Prostate gland (tissue), 2 donors: ENCODE measurements at regions not wholly inside any gene's neighbourhood (a gene's known extent, or its start where the extent isn't known, plus 50 kb on each side); places are given as distances from the start of the nearest gene placed in this dataset.
"Not testable (repeated sequence)": the region's sequence is repeated elsewhere in the genome, so short reads cannot be mapped to it uniquely, and the experiment has no call there.

Source experiments
- DNase-seq: peaks from one replicate; pipeline ENCODE4 v3.0.0-alpha.2; 2019; ENCODE audit warnings: low spot score
- H3K27ac ChIP-seq, 2 donors: fragments of 200-600 bp; sonication (generic); 2 replicates each; pipeline ENCODE4 v1.5.1; 2017 to 2019
- H3K27me3 ChIP-seq: fragments of 200-600 bp; sonication (generic); replicated peaks from 2 replicates; pipeline ENCODE4 v1.5.1; 2019; ENCODE audit not compliant: insufficient read depth
- H3K36me3 ChIP-seq, 2 donors: fragments of 200-600 bp; sonication (generic); 1 replicate in 1 of 2; 2 replicates in 1 of 2; pipeline versions ENCODE4 v1.5.1 to v1.8.1; 2017 to 2019
- H3K4me1 ChIP-seq: fragments of 200-600 bp; sonication (generic); replicated peaks from 2 replicates; pipeline ENCODE4 v1.5.1; 2019
- H3K4me3 ChIP-seq, 2 donors: fragments of 200-600 bp; sonication (generic); 2 replicates each; pipeline ENCODE4 v1.5.1; 2017 to 2019
- H3K9me3 ChIP-seq: fragments of 200-600 bp; sonication (generic); 2 replicates; pipeline ENCODE4 v1.5.1; 2017
- CTCF ChIP-seq, 4 experiments: fragments of 200-600 bp in 2 of 4; fragments of 450-650 bp in 2 of 4; sonication (generic) in 2 of 4; IDR thresholded peaks; 1 replicate in 3 of 4; 2 replicates in 1 of 4; pipeline ENCODE4 v1.5.1; 2016 to 2019; ENCODE audit warnings: antibody characterized with exemption in 4 of 4, mild to moderate bottlenecking in 2 of 4, moderate library complexity in 2 of 4
- POLR2A ChIP-seq: fragments of 450-650 bp; IDR thresholded peaks from one replicate; pipeline ENCODE4 v1.6.1; 2016; ENCODE audit warnings: antibody characterized with exemption, mild to moderate bottlenecking
- POLR2AphosphoS5 ChIP-seq: sonication (generic); formaldehyde crosslinking; IDR thresholded peaks from one replicate; pipeline ENCODE4 v1.6.1; 2017; ENCODE audit warnings: antibody characterized with exemption
- WGBS: methylation state at CpG from one replicate; pipeline ENCODE4 v1.1.5; 2018; 5-methylcytosine and 5-hydroxymethylcytosine counted together
- intact Hi-C: fragments of 100-400 bp; cut with DNase I; formaldehyde crosslinking; loops from one replicate; pipeline ENCODE4 v1.14.2; 2022

- TF ChIP-seq POLR2A (no peak), POLR2AphosphoS5 (no peak), CTCF (IDR thresholded peaks at IDR 0.05) (no peak)
- WGBS, result 28% methylated on average over 2 of the region's 2 CpGs
These were observed 175.8 kb downstream of the USP46 start for GRCh38 chr4:52483186-52483890.

GRCh38 chr4:52507774-52508173 lies 151.3 kb downstream of the USP46 start:
- no peak for DNase-seq
- TF ChIP-seq POLR2A (no peak), POLR2AphosphoS5 (no peak)
- WGBS, result 65% methylated on average over 1 of the region's 1 CpG
- no peaks in the 10 kb centered on the region for H3K9me3 ChIP-seq
- no peaks in the 10 kb centered on the region for H3K4me1 ChIP-seq
- H3K27me3 ChIP-seq, result no peaks in the 10 kb centered on the region
- H3K27ac ChIP-seq, result no peak overlapping the region
- H3K36me3 ChIP-seq, result no peaks in the 10 kb centered on the region
- H3K4me3 ChIP-seq, result no peak overlapping the region
- intact Hi-C loops, result no loop called here

More at GRCh38 chr4:52483186-52483890, 175.8 kb downstream of the USP46 start:
- Histone ChIP-seq H3K27ac (no peak overlapping the region), H3K27me3 (no peaks in the 10 kb centered on the region), H3K36me3 (no peaks in the 10 kb centered on the region), H3K4me1 (no peaks in the 10 kb centered on the region), H3K9me3 (no peaks in the 10 kb centered on the region), H3K4me3 (no peak overlapping the region)
- intact Hi-C loops, result no loop called here
- no peak for DNase-seq

- 52% methylated on average over 3 of the region's 3 CpGs for WGBS
These were observed 148.0 kb downstream of the USP46 start for GRCh38 chr4:52510939-52511565.

GRCh38 chr4:52511825-52512224 lies 147.3 kb downstream of the USP46 start:
- Histone ChIP-seq H3K4me1 (no peaks in the 10 kb centered on the region), H3K27ac (no peak overlapping the region), H3K4me3 (no peak overlapping the region), H3K27me3 (no peaks in the 10 kb centered on the region), H3K36me3 (no peaks in the 10 kb centered on the region), H3K9me3 (no peaks in the 10 kb centered on the region)
- TF ChIP-seq POLR2A, result no peak
- no peak for TF ChIP-seq POLR2AphosphoS5
- no peak for TF ChIP-seq CTCF (IDR thresholded peaks at IDR 0.05)
- intact Hi-C loops, result no loop called here
- no peak for DNase-seq
- WGBS, result 73% methylated on average over 2 of the region's 2 CpGs

More at GRCh38 chr4:52510939-52511565, 148.0 kb downstream of the USP46 start:
- no peaks in the 10 kb centered on the region for H3K9me3 ChIP-seq
- intact Hi-C loops, result no loop called here
- no peak for DNase-seq
- H3K4me1 ChIP-seq, result no peaks in the 10 kb centered on the region
- TF ChIP-seq POLR2A (no peak), POLR2AphosphoS5 (no peak), CTCF (IDR thresholded peaks at IDR 0.05) (no peak)
- H3K4me3 ChIP-seq, result no peak overlapping the region
- no peak overlapping the region for H3K27ac ChIP-seq
- no peaks in the 10 kb centered on the region for H3K27me3 ChIP-seq
- H3K36me3 ChIP-seq, result no peaks in the 10 kb centered on the region

- H3K4me1 ChIP-seq, result no peaks in the 10 kb centered on the region
- WGBS, result 28% methylated on average over 2 of the region's 2 CpGs
- no peak overlapping the region for H3K4me3 ChIP-seq
- intact Hi-C loops, result no loop called here
- H3K9me3 ChIP-seq, result no peaks in the 10 kb centered on the region
- no peak overlapping the region for H3K27ac ChIP-seq
- H3K27me3 ChIP-seq, result no peaks in the 10 kb centered on the region
- no peak for TF ChIP-seq CTCF (IDR thresholded peaks at IDR 0.05)
- TF ChIP-seq POLR2AphosphoS5, result no peak
- H3K36me3 ChIP-seq, result no peaks in the 10 kb centered on the region
- DNase-seq, result no peak
These were observed 146.8 kb downstream of the USP46 start for GRCh38 chr4:52512291-52512690.

- H3K4me3 ChIP-seq, DNase-seq, H3K27me3 ChIP-seq, intact Hi-C loops, H3K36me3 ChIP-seq, H3K27ac ChIP-seq, H3K9me3 ChIP-seq, H3K4me1 ChIP-seq: not testable (repeated sequence)
- 66% methylated on average over 6 of the region's 6 CpGs for WGBS
These were observed 137.0 kb downstream of the USP46 start for GRCh38 chr4:52522093-52522492.
